Stimulated activated naive B cell treated with anti-CD40 and anti-IgM and Interleukin-4, amounts not matched to agents 10 μg/mL and 1 μg/mL and 100 μg/mL, for 72 hours (primary cell): ENCODE measurements at regions not wholly inside any gene's neighbourhood (a gene's known extent, or its start where the extent isn't known, plus 50 kb on each side); places are given as distances from the start of the nearest gene placed in this dataset.

Experiments used
- ATAC-seq, 2 donors: fragments of 150-1000 bp; cut with Tn5 transposase; replicated peaks; 2 replicates each; pipeline ENCODE4 v1.10.0; 2021; ENCODE audit warnings: moderate library complexity in 1 of 2
- DNase-seq: peaks from one replicate; pipeline ENCODE4 v3.0.0; 2021
- H3K27ac Mint-ChIP-seq: one replicate; pipeline ENCODE4 v1.8.0; 2022; ENCODE audit warnings: mild to moderate bottlenecking, mixed read lengths
- H3K27me3 Mint-ChIP-seq, 2 donors: one replicate each; pipeline ENCODE4 v1.8.0; 2022; ENCODE audit warnings: mixed read lengths in 2 of 2
- H3K36me3 Mint-ChIP-seq, 2 donors: one replicate each; pipeline ENCODE4 v1.8.0; 2022; ENCODE audit warnings: mixed read lengths in 2 of 2, mild to moderate bottlenecking in 1 of 2
- H3K4me1 Mint-ChIP-seq, 2 donors: one replicate each; pipeline ENCODE4 v1.8.0; 2022; ENCODE audit warnings: mixed read lengths in 2 of 2, mild to moderate bottlenecking in 1 of 2
- H3K4me3 Mint-ChIP-seq, 2 donors: one replicate each; pipeline ENCODE4 v1.8.0; 2022; ENCODE audit warnings: mild to moderate bottlenecking in 2 of 2, mixed read lengths in 2 of 2, moderate library complexity in 1 of 2
- H3K9me3 Mint-ChIP-seq, 2 donors: one replicate each; pipeline ENCODE4 v1.8.0; 2022; ENCODE audit warnings: mixed read lengths in 2 of 2, mild to moderate bottlenecking in 1 of 2

DNA sequence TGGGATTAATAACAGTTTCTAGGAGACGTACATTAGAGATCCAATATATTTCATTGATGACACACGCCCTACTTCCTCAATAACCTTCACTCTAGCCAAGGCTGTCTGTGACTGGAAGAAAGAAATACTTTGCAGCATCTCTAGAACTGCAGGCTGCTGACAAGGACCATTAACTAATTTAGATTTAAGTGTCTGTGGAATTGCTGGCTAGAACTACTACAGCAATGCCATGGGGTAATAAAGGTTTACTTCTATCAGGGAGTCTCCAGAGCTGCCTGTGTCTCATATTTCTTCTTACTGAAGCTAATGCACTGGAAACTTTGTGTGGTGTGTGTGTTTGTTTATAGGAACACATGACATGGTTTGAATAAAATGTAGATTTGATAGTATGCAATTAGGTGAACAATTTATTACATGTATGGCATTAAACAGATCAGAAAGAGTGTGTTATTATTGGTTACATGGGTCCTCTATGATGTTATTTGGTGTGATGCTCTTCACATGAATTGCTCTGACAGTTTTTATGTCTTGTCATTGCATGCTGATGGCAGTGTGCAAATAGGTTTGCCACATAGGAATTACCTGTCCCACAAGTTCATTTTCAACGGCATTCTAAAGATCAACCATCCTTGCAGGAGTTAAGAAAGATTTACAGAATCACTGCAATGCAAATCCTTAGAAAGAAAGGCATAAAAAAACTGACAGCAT is 916.2 kb upstream of the CADM2 start:
- no peak overlapping the region for H3K27ac Mint-ChIP-seq
- no peak for ATAC-seq
- H3K9me3 Mint-ChIP-seq: peaks cover 0 to 3% of the 10 kb centered on the region in 2 donors
- H3K27me3 Mint-ChIP-seq: no peaks in the 10 kb centered on the region
- DNase-seq: no peak
- no peak overlapping the region for H3K4me3 Mint-ChIP-seq
- H3K36me3 Mint-ChIP-seq: no peaks in the 10 kb centered on the region
- no peaks in the 10 kb centered on the region for H3K4me1 Mint-ChIP-seq

- ATAC-seq: no peak
- H3K4me3 Mint-ChIP-seq: no peak overlapping the region
- no peak for DNase-seq
- H3K27ac Mint-ChIP-seq: no peak overlapping the region
- no peaks in the 10 kb centered on the region for H3K36me3 Mint-ChIP-seq
- no peaks in the 10 kb centered on the region for H3K27me3 Mint-ChIP-seq
- H3K9me3 Mint-ChIP-seq: no peaks in the 10 kb centered on the region
- H3K4me1 Mint-ChIP-seq: no peaks in the 10 kb centered on the region
These were observed 891.9 kb upstream of the CADM2 start for GRCh38 chr3:84066915-84067314.

DNA sequence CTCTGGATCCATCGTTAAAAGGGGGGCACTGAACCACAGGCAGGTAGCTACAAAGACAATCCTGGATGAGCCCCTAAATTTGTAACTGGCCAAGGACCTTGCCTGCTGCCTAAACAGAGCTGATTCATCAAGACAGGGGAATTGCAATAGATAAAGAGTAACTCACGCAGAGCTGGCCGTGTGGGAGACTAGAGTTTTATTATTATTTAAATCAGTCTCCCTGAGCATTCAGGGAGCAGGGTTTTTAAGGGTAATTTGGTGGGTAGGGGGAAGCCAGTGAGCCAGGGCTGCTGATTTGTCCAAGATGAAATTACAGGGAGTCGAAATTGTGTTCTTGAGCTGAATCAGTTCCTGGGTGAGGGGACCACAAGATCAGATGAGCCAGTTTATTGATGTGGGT is 885.1 kb upstream of the CADM2 start:
- Mint-ChIP-seq H3K36me3 (no peaks in the 10 kb centered on the region), H3K4me3 (no peak overlapping the region), H3K4me1 (no peaks in the 10 kb centered on the region), H3K27ac (no peak overlapping the region), H3K9me3 (peaks cover 5 to 8% of the 10 kb centered on the region in 2 donors), H3K27me3 (no peaks in the 10 kb centered on the region)
- ATAC-seq: no peak
- no peak for DNase-seq

DNA sequence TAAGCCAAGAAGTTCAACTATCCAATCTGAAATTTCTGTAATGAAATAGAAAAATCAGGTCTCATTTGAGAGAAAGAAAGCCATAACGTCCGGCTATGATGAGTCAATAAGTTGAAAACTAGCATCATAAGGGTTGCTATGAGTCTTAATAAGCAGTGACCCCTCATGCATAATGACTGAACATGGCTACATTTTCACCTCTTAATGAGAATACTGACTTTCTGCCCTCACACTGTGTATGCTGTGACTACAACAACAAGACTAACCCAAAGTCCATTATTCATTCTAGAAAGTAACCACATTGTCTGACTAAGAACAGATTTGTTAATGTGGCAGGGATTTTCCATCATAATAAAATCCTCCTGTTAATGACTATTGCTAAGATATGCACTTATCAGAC is 884.0 kb upstream of the CADM2 start:
- Mint-ChIP-seq H3K27me3 (no peaks in the 10 kb centered on the region), H3K4me1 (no peaks in the 10 kb centered on the region), H3K27ac (no peak overlapping the region), H3K36me3 (no peaks in the 10 kb centered on the region), H3K9me3 (peaks cover 5 to 8% of the 10 kb centered on the region in 2 donors), H3K4me3 (no peak overlapping the region)
- no peak for ATAC-seq
- no peak for DNase-seq

DNA sequence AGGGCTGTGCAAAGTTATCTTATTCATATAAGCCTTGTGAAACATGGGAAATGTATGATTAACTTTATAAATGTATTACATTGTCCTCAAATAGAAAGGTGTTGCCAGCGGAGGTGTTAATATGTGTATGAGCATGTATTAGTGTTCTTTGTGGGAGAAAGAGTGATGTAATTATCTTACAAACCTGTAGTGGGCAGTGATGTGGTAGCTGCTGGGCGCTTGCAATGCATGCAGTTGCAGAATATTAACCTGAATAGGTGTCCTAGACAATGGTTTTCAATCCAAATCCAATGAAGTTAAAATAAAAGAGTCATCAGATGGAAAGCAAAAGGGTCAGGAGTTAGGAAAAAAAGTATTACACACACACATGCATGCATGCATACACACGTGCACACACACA is 881.3 kb upstream of the CADM2 start:
- Mint-ChIP-seq H3K36me3 (no peaks in the 10 kb centered on the region), H3K9me3 (peaks cover 5 to 8% of the 10 kb centered on the region in 2 donors), H3K4me1 (no peaks in the 10 kb centered on the region), H3K27me3 (no peaks in the 10 kb centered on the region), H3K4me3 (no peak overlapping the region), H3K27ac (no peak overlapping the region)
- ATAC-seq (no peak), DNase-seq (no peak)

DNA sequence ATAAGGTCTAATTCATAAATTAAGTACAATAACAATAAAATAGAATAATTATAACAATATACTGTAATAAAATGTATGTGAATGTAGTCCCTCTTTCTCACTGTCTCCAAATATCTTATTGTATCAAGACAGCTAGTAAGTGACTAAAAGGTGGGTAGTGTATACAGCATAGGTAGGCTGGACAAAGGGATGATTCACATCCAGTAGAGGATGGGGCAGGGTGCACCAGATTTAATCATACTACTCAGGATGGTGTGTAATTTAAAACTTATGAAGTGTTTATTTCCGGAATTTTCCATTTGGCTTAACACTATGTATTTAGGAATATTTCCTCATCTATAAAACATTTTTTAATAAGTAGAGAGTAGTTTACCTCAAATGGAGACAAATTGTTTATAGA is 876.1 kb upstream of the CADM2 start:
- DNase-seq (no peak), ATAC-seq (no peak)
- Mint-ChIP-seq H3K9me3 (peaks cover 2 to 3% of the 10 kb centered on the region in 2 donors), H3K27me3 (no peaks in the 10 kb centered on the region), H3K4me1 (no peaks in the 10 kb centered on the region), H3K27ac (no peak overlapping the region), H3K4me3 (no peak overlapping the region), H3K36me3 (no peaks in the 10 kb centered on the region)

- ATAC-seq: no peak
- no peak for DNase-seq
- H3K27me3 Mint-ChIP-seq: no peaks in the 10 kb centered on the region
- no peaks in the 10 kb centered on the region for H3K4me1 Mint-ChIP-seq
- no peak overlapping the region for H3K27ac Mint-ChIP-seq
- H3K36me3 Mint-ChIP-seq: no peaks in the 10 kb centered on the region
- no peak overlapping the region for H3K4me3 Mint-ChIP-seq
- H3K9me3 Mint-ChIP-seq: peaks cover 0 to 3% of the 10 kb centered on the region in 2 donors
These were observed 865.9 kb upstream of the CADM2 start for GRCh38 chr3:84092907-84093306.

- Mint-ChIP-seq H3K36me3 (no peaks in the 10 kb centered on the region), H3K27ac (no peak overlapping the region), H3K27me3 (no peaks in the 10 kb centered on the region), H3K4me1 (no peaks in the 10 kb centered on the region), H3K9me3 (peaks cover 0 to 4% of the 10 kb centered on the region in 2 donors), H3K4me3 (no peak overlapping the region)
- no peak for DNase-seq
- ATAC-seq: no peak
These were observed 862.6 kb upstream of the CADM2 start for GRCh38 chr3:84096188-84096587.

GRCh38 chr3:84100861-84101260 is 857.9 kb upstream of the CADM2 start:
- no peak overlapping the region for H3K27ac Mint-ChIP-seq
- H3K27me3 Mint-ChIP-seq: no peaks in the 10 kb centered on the region

GRCh38 chr3:84108442-84108971 is 850.3 kb upstream of the CADM2 start:
- Mint-ChIP-seq H3K27ac (no peak overlapping the region), H3K4me1 (no peaks in the 10 kb centered on the region), H3K27me3 (no peaks in the 10 kb centered on the region), H3K36me3 (no peaks in the 10 kb centered on the region), H3K9me3 (peaks cover 4 to 5% of the 10 kb centered on the region in 2 donors), H3K4me3 (no peak overlapping the region)
- ATAC-seq (no peak), DNase-seq (no peak)

More at GRCh38 chr3:84100861-84101260, 857.9 kb upstream of the CADM2 start:
- no peak overlapping the region for H3K4me3 Mint-ChIP-seq
- no peak for DNase-seq
- H3K4me1 Mint-ChIP-seq: no peaks in the 10 kb centered on the region
- peaks cover 0 to 12% of the 10 kb centered on the region in 2 donors for H3K9me3 Mint-ChIP-seq
- no peaks in the 10 kb centered on the region for H3K36me3 Mint-ChIP-seq
- no peak for ATAC-seq

DNA sequence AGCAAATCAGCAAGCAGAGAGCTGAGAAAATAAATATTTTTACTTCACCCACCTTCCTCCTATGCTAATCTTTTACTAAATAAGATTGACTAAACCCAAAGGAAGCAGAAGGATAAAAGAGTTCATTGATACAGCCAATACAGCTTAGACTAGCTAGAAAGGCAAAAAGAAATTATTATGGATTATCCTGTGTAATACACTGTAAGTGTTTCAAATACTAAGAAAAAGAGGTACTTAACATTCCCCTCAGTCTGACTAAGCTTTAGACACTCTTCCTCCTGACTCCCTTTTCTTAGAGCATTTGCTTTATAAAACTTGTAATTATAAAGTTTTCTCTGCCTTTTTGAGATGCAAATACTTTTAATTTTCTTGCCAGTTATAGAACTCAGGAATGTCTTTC is 848.9 kb upstream of the CADM2 start:
- no peak for DNase-seq
- H3K27ac Mint-ChIP-seq: no peak overlapping the region
- no peak for ATAC-seq
- no peaks in the 10 kb centered on the region for H3K4me1 Mint-ChIP-seq
- no peak overlapping the region for H3K4me3 Mint-ChIP-seq
- H3K36me3 Mint-ChIP-seq: no peaks in the 10 kb centered on the region
- H3K27me3 Mint-ChIP-seq: no peaks in the 10 kb centered on the region
- peaks cover 4 to 5% of the 10 kb centered on the region in 2 donors for H3K9me3 Mint-ChIP-seq

DNA sequence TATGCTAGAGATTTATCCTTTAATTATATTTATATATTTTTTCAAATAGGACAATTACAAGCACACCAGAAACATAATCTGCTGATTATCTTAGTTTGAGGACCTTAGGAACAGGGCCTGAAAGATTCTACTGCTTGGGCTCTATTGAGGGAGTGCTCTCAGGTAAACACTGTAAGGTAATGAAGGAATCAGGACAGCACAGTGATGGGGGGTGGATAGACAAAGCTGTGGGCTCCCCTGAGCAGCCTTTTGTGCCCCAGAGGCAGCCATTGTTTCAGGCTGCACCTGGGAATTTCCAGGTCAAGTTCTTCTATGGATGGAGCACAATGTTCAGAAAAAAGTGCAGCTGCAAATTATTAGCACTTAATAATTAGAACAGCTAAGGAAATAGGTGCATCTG is 848.0 kb upstream of the CADM2 start:
- ATAC-seq (no peak), DNase-seq (no peak)
- H3K27me3 Mint-ChIP-seq: no peaks in the 10 kb centered on the region
- H3K4me3 Mint-ChIP-seq: no peak overlapping the region
- H3K9me3 Mint-ChIP-seq: peaks cover 8 to 11% of the 10 kb centered on the region in 2 donors
- no peaks in the 10 kb centered on the region for H3K4me1 Mint-ChIP-seq
- H3K36me3 Mint-ChIP-seq: no peaks in the 10 kb centered on the region
- H3K27ac Mint-ChIP-seq: no peak overlapping the region

DNA sequence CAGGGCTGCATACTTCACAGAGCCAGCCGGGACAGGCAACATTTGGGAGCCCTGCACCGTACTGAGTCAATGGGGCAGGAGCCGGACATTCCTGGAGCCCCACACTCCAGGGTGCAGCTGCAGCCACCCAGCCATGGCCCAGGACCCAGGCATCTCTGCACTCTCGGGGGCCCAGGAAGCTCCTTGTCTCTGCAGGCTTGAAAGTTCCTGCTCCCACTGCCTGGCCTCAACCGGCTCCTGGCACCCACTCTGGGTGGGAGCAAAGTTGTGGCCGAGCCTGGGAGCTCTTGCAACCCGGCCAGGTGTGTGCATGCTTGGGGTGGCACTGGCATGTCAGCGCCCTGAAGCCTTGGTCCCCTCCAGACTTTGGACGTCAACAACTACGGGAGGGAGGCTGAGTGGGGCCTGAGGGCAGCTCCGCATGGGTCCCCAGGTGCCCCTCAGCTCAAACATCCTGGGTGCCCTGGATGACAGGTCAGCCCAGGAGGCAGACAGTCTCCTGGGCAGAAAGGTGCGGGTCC is 833.5 kb upstream of the CADM2 start:
- no peaks in the 10 kb centered on the region for H3K27me3 Mint-ChIP-seq
- no peaks in the 10 kb centered on the region for H3K4me1 Mint-ChIP-seq
- H3K9me3 Mint-ChIP-seq: peaks cover 0 to 5% of the 10 kb centered on the region in 2 donors
- H3K4me3 Mint-ChIP-seq: no peak overlapping the region
- ATAC-seq (no peak), DNase-seq (no peak)
- H3K27ac Mint-ChIP-seq: no peak overlapping the region
- no peaks in the 10 kb centered on the region for H3K36me3 Mint-ChIP-seq

GRCh38 chr3:84125760-84126159 is 833.0 kb upstream of the CADM2 start:
- H3K27me3 Mint-ChIP-seq: no peaks in the 10 kb centered on the region
- ATAC-seq: no peak
- H3K9me3 Mint-ChIP-seq: peaks cover 0 to 5% of the 10 kb centered on the region in 2 donors

DNA sequence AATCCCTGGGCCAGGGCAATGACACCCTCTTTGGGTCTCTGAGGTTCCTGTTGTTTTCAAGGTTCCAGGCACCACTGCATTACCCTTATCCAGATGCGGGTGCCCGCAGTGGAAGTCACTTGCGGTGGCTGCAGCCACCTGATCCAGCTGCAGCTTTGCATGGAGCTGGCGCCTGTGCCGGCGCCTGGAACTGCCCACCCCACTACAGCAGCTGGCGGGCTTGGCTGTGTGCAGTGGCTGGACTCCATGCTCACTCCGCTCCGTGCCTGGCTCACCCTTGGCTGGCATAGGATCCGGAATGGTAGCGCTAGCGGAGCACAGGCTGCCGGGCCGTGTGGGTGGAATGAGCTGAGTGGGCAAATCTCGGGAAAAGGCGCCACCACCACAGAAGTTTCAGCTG is 832.6 kb upstream of the CADM2 start:
- DNase-seq: no peak
- no peak for ATAC-seq
- Mint-ChIP-seq H3K27me3 (no peaks in the 10 kb centered on the region), H3K4me3 (no peak overlapping the region), H3K9me3 (peaks cover 0 to 5% of the 10 kb centered on the region in 2 donors), H3K27ac (no peak overlapping the region), H3K36me3 (no peaks in the 10 kb centered on the region), H3K4me1 (no peaks in the 10 kb centered on the region)

More at GRCh38 chr3:84125760-84126159, 833.0 kb upstream of the CADM2 start:
- Mint-ChIP-seq H3K4me1 (no peaks in the 10 kb centered on the region), H3K4me3 (no peak overlapping the region), H3K36me3 (no peaks in the 10 kb centered on the region), H3K27ac (no peak overlapping the region)
- no peak for DNase-seq
